Uterus (tissue), 3 donors: ENCODE measurements at regions not wholly inside any gene's neighbourhood (a gene's known extent, or its start where the extent isn't known, plus 50 kb on each side); places are given as distances from the start of the nearest gene placed in this dataset.
"Not testable (repeated sequence)": the region's sequence is repeated elsewhere in the genome, so short reads cannot be mapped to it uniquely, and the experiment has no call there.

Experiments used
- DNase-seq, 2 donors: peaks; one replicate each; pipeline ENCODE4 v3.0.0-alpha.2; 2019 to 2020
- H3K27ac ChIP-seq, 2 donors: fragments of 200-600 bp; sonication (generic); 1 replicate in 1 of 2; 2 replicates in 1 of 2; pipeline ENCODE4 v1.5.1; 2016 to 2018
- H3K27me3 ChIP-seq, 2 donors: fragments of 200-600 bp; sonication (generic); one replicate each; pipeline ENCODE4 v1.5.1; 2018 to 2019; ENCODE audit warnings: control low read depth in 1 of 2
- H3K36me3 ChIP-seq, 2 donors: fragments of 200-600 bp; sonication (generic); one replicate each; pipeline ENCODE4 v1.5.1; 2019; ENCODE audit warnings: control low read depth in 1 of 2
- H3K4me1 ChIP-seq, 2 donors: fragments of 200-600 bp; sonication (generic); one replicate each; pipeline ENCODE4 v1.5.1; 2018 to 2019; ENCODE audit warnings: control low read depth in 1 of 2
- H3K4me3 ChIP-seq, 2 donors: fragments of 200-600 bp; sonication (generic); 1 replicate in 1 of 2; 2 replicates in 1 of 2; pipeline ENCODE4 v1.5.1; 2018 to 2019; ENCODE audit warnings: mild to moderate bottlenecking in 1 of 2
- H3K9me3 ChIP-seq, 2 donors: fragments of 200-600 bp; sonication (generic); one replicate each; pipeline ENCODE4 v1.5.1; 2019; ENCODE audit warnings: control low read depth in 1 of 2
- intact Hi-C: fragments of 100-400 bp; cut with DNase I; formaldehyde crosslinking; loops from one replicate; pipeline ENCODE4 v1.15.1; 2023; ENCODE audit warnings: low total_unique reads
- donor health status: DM: yes; HTN: yes; CAD: no.

DNA sequence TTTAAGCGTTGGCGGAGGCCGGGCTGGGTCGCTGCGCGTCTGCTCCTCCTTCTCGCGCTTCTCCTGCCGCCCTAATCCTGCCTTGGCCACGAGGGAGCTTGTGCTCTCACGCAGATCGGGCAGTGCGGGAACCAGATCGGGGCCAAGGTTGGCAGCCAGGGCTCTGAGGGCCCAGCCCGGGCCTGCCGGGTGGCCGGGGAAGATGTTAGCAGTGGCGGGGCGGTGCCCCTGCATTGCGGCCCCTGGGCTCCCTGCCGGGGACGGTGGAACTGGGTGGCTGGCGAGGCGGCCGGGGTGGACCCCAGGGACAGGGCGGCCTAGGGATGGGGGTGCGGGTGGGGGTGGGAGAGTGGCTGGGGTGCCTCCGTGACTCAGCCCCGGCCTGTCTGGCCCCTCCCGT lies 297.4 kb downstream of the CACNA1B start:
- H3K4me3 ChIP-seq, H3K36me3 ChIP-seq, H3K27ac ChIP-seq, DNase-seq, H3K9me3 ChIP-seq, intact Hi-C loops, H3K27me3 ChIP-seq, H3K4me1 ChIP-seq: not testable (repeated sequence)

DNA sequence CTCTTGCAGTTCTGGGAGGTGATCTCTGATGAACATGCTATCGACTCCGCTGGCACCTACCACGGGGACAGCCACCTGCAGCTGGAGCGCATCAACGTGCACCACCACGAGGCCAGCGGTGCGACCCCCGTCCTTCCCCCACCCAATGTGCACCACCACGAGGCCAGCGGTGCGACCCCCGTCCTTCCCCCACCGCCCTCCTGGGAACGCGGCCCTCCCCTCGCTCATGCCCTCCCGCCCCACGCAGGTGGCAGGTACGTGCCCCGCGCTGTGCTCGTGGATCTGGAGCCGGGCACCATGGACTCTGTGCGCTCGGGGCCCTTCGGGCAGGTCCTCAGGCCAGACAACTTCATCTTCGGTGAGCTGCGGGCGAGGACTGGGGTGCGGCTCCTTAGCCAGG lies 297.8 kb downstream of the CACNA1B start:
- H3K36me3 ChIP-seq, H3K4me1 ChIP-seq, H3K27me3 ChIP-seq, H3K4me3 ChIP-seq, intact Hi-C loops, H3K9me3 ChIP-seq, DNase-seq, H3K27ac ChIP-seq: not testable (repeated sequence)

DNA sequence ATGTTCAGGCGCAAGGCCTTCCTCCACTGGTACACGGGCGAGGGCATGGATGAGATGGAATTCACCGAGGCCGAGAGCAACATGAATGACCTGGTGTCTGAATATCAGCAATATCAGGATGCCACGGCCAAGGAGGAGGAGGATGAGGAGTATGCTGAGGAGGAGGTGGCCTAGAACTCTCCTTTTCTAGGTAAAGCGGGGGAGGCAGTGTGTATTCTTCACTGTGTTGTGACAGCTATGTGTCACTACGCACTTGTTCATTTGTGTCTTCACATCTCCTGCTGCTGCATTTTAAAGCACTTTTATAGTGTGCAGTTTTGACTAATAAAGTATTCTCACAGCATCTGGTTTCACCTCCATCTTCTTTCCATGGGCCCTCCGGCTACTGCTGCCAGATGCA lies 299.5 kb downstream of the CACNA1B start:
- intact Hi-C loops, H3K4me1 ChIP-seq, H3K9me3 ChIP-seq, DNase-seq, H3K27me3 ChIP-seq, H3K27ac ChIP-seq, H3K36me3 ChIP-seq, H3K4me3 ChIP-seq: not testable (repeated sequence)

DNA sequence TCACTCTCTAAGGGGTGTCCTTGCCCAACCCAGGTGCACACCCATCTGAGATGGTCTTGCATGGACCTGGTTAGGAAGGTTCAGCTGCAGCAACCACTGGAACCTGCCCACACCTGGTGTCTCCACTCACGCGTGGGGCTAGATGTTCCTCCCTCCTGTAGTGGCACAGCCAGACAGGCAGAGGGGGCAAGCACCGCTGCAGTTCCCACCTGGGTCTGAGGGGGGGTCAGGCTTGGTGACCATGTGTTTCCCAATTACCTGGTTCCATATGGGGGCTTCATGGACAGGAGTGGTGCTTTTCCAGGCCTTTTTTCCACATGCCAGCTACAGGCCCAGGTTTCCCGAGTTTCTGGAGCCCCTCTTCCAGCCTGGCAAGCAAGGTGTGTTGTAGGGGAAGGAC lies 301.4 kb downstream of the CACNA1B start:
- H3K9me3 ChIP-seq, H3K36me3 ChIP-seq, H3K27me3 ChIP-seq, H3K4me3 ChIP-seq, H3K4me1 ChIP-seq, intact Hi-C loops, H3K27ac ChIP-seq, DNase-seq: not testable (repeated sequence)

DNA sequence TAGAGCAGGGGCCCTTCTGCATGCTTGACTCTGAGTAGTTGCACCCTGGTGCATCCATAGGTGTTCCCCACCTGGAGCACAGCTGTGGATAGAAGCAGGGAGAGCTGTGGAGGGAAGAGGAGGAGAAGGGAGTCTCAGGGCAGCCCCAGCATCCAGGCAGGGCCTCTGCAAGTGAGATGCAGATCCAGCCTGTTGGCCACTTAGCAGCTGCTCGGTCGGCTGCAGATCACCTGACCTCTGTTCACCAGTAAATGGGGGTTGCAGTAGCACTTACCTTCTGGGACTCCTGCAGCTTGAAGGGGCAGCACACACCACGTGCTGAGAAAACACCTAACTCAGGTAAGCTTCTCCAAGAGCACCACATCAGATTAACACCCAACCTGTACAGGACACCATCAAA lies 302.1 kb downstream of the CACNA1B start:
- intact Hi-C loops, H3K27ac ChIP-seq, H3K4me3 ChIP-seq, DNase-seq, H3K4me1 ChIP-seq, H3K9me3 ChIP-seq, H3K27me3 ChIP-seq, H3K36me3 ChIP-seq: not testable (repeated sequence)

DNA sequence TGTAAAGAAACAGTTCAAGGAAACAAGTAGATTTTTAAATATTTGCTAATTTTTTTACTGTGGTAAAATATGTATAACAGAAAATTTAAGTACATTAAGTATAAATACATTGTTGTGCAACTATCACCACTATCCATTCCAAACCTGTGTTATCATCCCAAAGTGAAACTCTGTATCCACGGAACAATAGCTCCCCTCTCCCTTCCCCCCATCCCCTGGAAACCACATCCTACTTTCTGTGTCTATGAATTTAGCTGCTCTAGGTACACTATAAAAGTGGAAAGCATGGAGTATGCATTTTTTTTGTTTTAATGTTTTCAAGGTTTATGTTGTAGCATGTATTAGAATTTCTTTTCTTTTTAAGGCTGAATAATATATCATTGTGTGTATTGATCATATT lies 304.4 kb downstream of the CACNA1B start:
- intact Hi-C loops, H3K27me3 ChIP-seq: not testable (repeated sequence)

DNA sequence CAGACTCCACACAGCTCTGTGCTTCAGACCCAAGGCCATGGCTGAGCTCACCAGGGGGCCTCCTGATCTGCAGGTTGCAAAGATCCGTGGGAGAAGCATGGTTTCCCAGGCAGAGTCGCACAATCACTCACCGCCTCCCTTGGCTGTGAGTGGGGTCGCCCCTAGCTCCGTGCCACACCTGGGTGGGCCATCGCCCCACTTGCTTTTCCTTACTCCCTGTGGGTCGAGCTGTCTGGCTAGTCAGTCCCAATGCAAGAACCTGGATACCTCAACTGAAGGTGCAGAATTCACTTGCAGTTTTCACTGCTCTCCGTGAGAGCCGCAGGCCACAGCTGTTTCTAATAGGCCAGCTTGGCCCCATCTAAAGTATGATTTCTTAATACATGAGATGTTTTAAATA lies 319.6 kb downstream of the CACNA1B start:
- H3K9me3 ChIP-seq, DNase-seq, H3K36me3 ChIP-seq, H3K27me3 ChIP-seq, H3K27ac ChIP-seq, H3K4me1 ChIP-seq, intact Hi-C loops, H3K4me3 ChIP-seq: not testable (repeated sequence)

More for the DNA sequence above, 304.4 kb downstream of the CACNA1B start:
- not testable (repeated sequence) for H3K36me3 ChIP-seq, DNase-seq, H3K4me3 ChIP-seq, H3K27ac ChIP-seq, H3K4me1 ChIP-seq, H3K9me3 ChIP-seq

DNA sequence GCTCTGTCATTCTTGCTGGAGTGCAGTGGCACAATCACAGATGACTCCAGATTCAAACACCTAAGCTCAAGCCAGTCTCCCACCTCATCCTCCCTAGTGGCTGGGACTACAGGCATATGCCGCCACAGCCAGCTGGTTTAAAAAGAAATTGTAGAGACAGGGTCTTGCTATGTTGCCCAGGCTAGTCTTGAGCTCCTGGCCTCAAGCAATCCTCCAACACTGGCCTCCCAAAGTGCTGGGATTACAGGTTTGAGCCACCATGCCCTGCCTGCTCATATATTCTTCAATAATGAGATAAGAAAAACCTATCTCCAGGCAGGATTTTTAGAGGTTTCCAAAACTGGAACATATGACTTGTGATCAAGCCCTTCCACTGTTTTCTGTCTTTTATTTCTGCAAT lies 321.4 kb downstream of the CACNA1B start:
- H3K9me3 ChIP-seq, H3K27me3 ChIP-seq, H3K36me3 ChIP-seq, intact Hi-C loops, H3K4me1 ChIP-seq, H3K27ac ChIP-seq, DNase-seq, H3K4me3 ChIP-seq: not testable (repeated sequence)

DNA sequence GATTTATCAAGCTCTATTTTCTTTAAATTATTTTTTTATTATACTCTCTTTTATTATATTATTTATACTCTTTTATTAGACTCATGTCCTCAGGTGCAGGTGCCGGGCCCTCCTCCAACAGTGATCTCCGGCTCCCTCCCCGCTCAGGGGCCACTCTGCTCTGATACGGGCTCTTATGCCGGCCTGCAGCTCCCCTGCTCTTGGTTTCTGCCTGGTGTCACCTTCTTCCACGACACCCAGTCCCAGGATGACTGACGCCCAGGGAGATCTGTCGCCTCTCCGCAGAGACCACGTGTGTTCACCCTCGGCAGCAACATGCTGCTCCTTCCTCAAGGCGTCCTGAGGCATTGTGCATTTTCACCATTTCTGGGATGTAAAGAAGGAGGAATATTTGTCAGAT lies 322.3 kb downstream of the CACNA1B start:
- H3K27ac ChIP-seq, intact Hi-C loops, H3K27me3 ChIP-seq, H3K9me3 ChIP-seq, H3K4me1 ChIP-seq, DNase-seq, H3K36me3 ChIP-seq, H3K4me3 ChIP-seq: not testable (repeated sequence)

DNA sequence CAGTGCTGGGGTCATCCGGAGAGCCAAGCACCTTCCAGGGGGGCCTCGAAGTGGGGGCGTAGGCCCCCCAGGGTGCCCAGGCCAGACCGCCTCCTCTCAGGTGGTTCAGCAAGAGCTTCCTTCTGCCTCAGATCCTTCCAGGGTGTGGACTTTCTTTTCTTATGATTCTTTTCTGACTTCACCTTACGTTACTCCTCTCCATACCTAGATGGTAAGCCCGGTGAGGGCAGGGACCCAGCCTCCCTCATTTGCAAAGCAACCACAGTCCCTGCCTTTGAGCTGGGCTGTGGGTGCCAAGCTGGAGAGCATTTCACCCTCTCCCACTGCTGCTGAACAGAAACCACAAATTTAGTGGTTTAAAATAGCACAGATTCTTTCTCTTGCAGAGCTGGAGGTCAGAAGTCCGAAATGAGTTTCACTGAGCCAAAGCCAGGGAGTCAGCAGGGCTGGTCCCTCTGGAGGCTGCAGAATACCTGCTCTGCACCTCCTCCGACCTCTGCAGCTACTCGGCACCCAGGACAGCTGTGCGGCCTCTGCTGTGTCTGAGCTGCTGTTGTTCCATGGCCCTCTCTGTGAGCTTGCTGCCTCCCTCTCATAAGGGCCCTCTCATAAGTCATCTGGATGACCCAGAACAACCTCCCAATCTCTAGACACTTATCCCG lies 323.0 kb downstream of the CACNA1B start:
- H3K4me1 ChIP-seq, H3K27me3 ChIP-seq, H3K27ac ChIP-seq, H3K4me3 ChIP-seq, DNase-seq, intact Hi-C loops, H3K36me3 ChIP-seq, H3K9me3 ChIP-seq: not testable (repeated sequence)

DNA sequence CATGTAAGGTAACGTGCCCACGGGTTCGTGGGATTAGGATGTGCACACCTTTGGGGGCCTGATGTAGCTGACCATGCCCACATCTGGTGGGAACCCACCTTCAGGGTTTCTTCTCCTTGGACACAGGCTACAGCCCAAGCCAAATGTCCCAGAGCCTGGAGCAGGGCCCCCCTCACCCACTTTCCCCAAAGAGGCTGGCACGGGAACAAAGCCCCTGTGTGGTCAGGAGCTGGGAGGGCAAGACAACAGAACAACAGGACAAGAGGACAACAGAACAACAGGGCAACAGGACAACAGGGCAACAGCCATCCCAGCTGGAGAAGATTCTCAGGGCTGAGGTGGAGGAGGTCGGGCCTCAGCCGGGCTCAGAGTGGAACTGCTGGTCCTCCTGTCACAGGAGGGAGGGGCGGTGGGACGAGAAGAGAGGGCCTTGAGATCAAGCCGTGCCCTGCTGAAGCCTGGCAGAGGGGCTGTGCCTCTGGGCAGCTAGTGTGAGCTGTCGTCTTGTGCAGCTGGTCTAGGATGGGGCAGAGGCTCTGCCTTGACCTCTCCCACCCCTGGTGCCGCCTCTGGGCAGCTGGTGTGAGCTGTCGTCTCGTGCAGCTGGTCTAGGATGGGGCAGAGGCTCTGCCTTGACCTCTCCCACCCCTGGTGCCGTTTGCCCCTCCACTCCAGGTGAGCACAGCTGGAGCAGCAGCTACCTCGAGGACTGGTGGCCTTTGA lies 323.7 kb downstream of the CACNA1B start:
- H3K27ac ChIP-seq, H3K4me3 ChIP-seq, H3K4me1 ChIP-seq, intact Hi-C loops, H3K36me3 ChIP-seq, DNase-seq, H3K9me3 ChIP-seq, H3K27me3 ChIP-seq: not testable (repeated sequence)

DNA sequence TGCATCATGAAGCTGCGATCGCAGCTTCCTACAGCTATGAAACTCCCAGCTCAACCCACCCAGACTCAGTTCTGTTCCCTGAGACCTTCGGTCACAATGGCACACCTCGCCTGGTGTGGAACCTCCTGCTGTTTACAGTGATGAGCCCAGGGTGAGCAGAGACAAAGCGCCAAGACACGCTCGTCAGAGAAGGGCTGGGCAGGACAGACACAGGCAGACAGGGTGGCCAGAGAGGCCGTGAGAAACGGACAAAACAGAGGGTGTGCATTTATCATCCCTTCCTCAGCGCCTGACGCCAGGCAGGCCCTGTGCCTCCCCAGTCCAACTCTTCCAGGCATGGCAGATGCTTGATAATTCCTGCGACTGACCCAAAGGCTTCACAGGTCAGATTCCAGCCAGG lies 324.5 kb downstream of the CACNA1B start:
- H3K9me3 ChIP-seq, H3K27ac ChIP-seq, H3K36me3 ChIP-seq, H3K4me3 ChIP-seq, H3K4me1 ChIP-seq, DNase-seq, intact Hi-C loops, H3K27me3 ChIP-seq: not testable (repeated sequence)

DNA sequence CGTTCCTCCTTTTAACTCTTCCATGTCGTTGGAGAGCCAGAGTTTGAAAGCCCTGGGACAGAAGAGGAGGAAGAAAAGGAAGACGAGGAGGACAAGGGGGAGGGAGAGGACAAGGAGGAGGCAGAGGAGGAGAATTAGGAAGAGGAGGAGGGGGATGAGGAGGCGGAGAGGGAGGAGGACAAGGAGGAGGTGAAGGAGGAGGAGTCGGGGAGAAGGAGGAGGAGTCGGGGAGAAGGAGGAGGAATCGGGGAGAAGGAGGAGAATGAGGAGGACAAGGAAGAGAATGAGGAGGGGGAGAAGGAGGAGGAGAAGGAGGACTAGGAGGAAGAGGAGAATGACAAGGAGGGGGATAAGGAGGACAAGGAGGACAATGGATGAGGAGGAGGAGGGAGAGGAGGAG lies 325.7 kb downstream of the CACNA1B start:
- not testable (repeated sequence) for H3K9me3 ChIP-seq

DNA sequence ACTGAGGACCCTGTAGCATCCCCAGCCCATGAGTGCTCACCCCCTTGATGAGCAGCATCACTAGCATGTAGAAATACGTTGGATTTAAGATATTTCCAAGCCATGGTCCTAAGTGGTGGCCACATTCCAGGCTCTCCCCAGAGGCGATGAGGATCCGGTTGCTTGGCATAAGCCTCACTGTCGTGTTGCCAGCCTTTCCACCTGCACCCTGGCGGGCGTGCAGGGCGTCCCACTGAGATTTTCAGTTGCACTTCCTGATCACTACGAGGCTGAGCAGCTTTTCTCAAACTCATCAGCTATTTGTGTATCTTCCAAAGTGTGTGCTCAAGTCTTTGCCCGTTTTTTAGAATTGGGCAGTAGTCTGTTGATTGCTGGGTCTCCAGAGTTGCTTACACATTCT lies 326.3 kb downstream of the CACNA1B start:
- intact Hi-C loops, H3K4me1 ChIP-seq, H3K27me3 ChIP-seq, H3K4me3 ChIP-seq, H3K36me3 ChIP-seq, H3K27ac ChIP-seq, H3K9me3 ChIP-seq, DNase-seq: not testable (repeated sequence)

More for the DNA sequence above, 325.7 kb downstream of the CACNA1B start:
- intact Hi-C loops, H3K27me3 ChIP-seq, H3K27ac ChIP-seq, H3K36me3 ChIP-seq, H3K4me1 ChIP-seq, H3K4me3 ChIP-seq: not testable (repeated sequence)
- peak in 1 of 2 donors; percentile 43 for DNase-seq
